HG03558 (cell line): ENCODE measurements at regions not wholly inside any gene's neighbourhood (a gene's known extent, or its start where the extent isn't known, plus 50 kb on each side); places are given as distances from the start of the nearest gene placed in this dataset.
"Not testable (repeated sequence)": the region's sequence is repeated elsewhere in the genome, so short reads cannot be mapped to it uniquely, and the experiment has no call there.

ENCODE experiments used
- ATAC-seq: cut with Tn5 transposase; IDR thresholded peaks from one replicate; pipeline ENCODE4 v1.9.1; 2021; ENCODE audit warnings: moderate number of reproducible peaks; ENCODE audit not compliant: unreplicated experiment; ENCODE audit errors: extremely low read depth

DNA sequence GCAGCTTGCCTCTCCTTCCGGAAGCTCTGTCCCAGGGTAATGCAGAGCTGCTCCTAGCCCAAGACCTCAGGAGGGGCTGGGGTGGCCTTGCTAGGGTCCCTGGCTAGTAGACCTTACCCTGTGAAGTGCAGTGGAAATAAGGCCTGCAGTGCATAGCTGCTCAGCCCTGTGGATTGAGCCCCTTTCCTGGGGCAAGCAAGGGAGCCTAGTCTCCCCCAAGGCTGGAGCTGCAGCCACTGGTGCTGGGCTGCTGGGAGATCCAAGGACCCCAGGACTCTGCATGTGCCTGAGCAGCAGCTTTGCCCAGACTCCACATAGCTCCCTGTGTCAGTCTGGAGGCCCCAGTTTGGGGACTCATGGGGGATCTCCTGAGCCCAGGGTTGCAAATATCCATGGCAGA lies 57.9 kb downstream of the FANCF start:
- ATAC-seq, result no peak

DNA sequence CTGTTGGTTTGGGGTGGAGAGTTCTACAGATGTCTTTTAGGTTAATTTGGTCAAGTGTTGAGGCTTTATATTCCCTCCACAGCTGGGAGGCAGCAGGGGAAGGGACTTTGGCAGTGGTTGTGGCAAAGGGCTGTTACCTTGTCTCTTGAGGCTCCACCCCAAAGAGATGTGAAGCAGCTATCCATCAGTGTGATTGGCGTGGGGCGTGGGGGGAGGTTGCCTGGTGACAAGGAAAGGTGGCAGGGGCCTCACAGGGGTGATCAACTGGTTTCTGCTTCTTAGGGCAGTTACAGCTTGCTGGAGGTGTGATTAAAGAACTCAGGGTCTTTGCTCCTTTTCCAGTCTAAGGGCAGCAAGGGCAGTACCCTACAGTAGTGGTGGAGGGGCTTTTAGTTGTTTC lies 59.3 kb downstream of the FANCF start:
- ATAC-seq, result no peak

DNA sequence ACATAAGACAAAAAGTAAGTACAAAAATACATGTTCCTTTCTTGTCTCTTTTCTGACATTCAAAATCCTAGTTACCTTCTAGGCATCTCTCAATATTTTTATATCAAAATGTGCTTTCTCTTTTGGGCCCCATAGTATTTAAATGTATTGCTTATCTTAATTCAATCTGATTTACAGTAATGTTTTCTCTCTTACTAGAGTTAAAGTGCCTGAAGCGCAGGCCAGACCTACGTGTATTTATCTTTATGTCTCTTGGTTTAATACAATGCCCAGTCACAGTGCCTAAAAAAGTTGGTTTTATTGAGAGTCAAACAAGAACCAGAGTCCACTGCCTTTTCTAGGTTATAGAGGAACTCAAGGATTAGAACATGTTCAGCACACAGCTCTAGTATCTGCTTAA lies 64.3 kb downstream of the FANCF start:
- no peak for ATAC-seq

DNA sequence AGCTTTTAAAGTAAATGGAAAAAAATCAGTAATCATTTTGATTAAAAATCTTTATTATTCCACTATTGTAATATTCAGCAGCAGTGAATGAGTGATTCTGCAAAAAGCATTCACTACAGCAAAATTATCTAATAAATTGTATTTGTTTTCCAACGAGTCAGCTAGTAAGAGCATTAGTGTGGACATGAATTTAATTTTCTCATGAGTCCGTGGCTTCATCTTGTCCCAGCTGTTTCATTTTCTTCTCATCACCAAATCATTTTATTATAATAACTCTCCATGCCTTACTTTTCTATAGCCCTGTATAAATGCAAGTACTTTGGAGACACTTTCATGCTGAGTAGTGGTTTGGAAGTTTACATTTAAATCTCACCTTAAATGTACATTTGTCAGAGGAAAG lies 66.2 kb downstream of the FANCF start:
- ATAC-seq, result no peak

DNA sequence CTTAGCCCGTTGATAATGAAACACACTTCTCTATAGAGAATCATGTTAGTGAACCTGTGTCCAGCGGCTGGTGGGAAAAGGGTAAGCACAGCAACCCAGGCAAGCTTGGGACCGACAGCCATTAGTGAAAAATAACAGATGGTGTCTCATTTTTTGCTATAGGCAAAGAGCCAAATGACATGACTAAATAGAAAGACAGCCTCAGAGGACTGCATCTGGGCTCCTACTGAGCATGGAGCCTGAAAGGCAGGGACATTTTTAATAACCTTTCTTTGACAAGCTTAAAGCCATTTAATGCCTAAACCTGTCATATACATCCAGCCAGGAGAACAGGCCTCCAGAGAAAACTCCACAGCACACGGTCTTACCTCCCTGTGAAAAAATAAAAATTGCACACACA lies 67.0 kb downstream of the FANCF start:
- no peak for ATAC-seq

DNA sequence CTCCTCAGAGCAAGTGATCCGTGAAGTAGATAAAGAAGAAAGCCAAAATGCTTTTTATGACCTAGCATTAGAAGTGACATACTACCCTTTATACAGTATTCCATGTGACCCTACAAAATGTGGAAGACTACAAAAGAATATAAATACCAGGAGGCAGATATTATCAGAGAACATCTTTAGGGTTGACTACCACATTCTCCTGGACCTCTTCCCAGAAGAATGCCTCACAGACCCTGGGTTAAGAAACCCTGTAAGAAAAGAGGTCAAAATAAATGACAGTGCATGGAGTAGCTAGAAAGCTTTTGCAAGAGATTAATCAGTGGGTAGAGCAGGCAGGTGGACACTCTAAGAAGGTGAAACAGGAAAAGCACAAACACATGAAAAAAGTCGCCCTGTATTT lies 69.2 kb downstream of the FANCF start:
- ATAC-seq, result no peak

DNA sequence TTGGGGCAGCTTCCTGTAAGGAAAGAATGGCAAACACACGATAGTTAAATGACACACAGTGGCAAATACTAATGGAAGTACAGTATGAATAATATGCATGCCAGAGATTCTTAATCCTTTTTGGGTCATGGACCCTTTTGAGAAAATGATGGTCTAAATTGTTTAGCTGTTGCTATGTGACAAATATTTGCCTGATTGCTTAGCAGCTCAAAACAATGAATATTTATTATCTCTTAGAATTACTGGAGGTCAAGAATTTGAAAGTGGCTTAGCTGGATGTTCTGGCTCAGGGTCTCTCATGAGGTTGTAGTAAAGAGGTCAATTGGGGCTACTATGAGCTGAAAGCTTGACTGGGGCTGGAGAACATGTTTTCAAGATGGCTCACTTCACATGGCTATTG lies 69.7 kb downstream of the FANCF start:
- ATAC-seq, result no peak

DNA sequence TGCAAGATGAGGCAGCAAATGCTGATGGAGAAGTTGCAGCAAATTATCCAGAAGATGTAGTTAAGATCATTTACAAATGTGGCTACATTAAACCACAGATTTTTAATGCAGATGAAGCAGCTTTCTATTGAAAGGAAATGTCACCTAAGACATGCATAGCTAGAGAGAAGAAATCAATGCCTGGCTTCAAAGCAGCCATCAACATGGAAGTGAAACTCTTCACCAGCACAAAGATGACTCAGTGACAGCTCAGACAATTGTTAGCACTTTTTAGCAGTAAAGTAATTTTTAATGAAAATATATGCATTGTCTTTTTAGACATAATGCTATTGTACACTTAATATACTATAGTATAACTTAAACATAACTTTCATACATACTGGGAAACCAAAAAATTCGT lies 71.4 kb downstream of the FANCF start:
- ATAC-seq, result peak; percentile 96

DNA sequence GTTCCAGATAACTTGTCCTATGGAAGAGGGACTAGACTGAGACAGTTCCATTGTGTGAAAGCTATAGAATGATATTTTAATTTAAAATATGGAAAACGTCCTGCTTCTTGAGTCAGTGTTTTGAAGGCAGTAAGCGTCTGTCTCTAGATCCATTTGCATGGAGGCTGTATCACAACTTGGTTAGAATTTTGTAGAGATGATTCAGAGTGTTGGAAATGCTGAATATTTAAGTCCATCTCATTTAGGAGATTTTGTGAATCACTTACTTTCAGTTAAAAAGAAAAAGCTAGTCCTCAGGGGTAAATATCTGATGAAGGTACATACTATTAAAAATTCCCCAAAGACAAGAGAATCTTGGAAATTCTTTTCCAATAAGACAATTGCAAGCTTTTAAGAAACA lies 72.7 kb downstream of the FANCF start:
- ATAC-seq, result no peak

DNA sequence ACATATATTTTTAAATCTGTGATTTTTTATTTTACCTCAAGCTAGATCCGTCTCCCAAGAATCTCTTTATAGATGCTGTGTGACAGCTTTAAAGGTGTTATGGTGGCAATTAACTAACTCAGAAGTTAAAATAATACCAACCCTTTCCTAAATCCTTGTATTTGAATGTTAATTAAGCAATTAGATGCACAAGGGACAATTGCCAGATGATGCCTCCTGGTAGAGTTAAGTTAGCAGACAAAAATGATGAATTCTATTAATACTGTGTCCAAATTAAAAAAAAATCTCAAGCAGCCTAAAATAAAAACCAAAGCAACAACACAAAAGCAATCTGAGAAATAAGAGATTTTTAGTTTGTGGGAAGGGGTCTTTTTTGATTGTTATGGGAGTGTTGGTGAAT lies 78.9 kb downstream of the FANCF start:
- no peak for ATAC-seq

DNA sequence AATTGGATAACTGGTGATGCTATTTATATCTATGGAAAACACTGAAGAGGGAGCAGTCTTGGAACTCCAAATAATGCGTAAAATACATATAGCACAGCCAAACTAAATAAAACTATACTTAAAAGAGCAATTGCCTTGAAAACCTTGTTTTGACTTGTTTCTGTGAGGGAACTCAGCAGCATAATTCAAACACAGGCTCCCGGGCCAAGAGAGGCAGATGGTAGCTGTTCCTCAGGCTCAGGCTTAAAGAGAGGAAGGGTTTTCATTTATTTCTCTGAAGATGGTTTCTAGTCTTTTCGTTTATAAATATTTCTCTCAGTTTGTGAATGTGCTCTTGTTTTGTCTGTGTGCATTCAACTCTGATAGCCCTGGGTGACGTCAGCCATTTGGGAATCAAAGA lies 82.4 kb downstream of the FANCF start:
- no peak for ATAC-seq

DNA sequence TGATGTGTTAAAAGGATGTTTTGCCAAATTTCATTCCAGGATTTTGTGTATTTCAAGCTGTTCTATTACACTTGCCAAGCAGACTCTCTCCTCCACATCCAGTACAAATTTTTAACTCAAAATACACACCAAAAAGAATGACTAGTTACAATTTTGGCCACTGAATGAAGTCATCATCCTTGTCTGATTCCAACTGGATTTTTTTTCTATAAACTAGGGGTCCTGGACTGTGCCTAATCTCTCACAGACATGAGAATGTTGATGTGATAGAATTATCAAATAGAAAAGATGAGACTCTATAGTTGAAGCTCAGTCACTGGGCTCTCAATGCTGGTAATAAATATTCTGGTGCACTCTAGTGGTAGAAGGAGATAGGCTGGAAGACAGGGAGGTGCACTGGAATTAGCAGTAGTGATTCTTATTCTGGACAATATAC lies 85.8 kb downstream of the FANCF start:
- ATAC-seq, result no peak

DNA sequence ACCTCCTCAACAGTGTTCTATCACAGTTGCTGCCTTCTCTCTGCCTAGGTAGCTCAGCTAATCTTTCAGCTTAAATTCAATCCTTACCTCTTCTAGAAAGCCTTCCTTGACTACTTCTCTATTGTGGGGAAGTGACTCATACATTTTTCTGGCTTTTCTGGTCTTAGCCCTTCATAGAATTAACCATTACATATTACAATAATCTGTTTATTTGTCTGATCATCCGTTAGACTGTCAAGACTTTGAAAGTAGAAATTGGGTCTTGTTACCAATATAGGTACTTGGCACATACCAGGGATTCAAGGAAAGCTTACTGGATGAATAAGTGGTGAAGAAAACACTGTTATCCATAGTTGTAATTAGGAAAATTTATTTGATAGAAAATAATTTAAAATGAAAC lies 89.6 kb downstream of the FANCF start:
- no peak for ATAC-seq

DNA sequence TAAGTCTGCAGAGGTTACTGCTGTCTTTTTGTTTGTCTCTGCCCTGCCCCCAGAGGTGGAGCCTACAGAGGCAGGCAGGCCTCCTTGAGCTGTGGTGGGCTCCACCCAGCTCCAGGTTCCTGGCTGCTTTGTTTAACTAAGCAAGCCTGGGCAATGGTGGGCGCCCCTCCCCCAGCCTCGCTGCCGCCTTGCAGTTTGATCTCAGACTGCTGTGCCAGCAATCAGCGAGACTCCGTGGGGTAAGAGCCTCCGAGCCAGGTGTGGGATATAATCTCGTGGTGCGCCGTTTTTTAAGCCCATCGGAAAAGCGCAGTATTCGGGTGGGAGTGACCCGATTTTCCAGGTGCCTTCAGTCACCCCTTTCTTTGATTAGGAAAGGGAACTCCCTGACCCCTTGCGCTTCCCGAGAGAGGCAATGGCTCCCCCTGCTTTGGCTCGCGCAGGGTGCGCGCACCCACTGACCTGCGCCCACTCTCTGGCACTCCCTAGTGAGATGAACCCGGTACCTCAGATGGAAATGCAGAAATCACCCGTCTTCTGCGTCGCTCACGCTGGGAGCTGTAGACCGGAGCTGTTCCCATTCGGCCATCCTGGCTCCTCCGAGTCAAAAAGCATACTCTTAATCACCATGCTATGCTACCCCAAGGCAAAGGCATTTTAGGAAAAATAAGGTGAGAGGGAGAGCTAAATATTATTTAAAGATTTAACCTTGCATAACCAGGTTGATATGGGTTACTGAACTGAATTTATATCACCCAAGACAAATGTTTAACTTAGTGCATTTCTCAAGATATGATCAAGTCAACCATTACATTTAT lies 96.8 kb downstream of the FANCF start:
- ATAC-seq, result not testable (repeated sequence)

DNA sequence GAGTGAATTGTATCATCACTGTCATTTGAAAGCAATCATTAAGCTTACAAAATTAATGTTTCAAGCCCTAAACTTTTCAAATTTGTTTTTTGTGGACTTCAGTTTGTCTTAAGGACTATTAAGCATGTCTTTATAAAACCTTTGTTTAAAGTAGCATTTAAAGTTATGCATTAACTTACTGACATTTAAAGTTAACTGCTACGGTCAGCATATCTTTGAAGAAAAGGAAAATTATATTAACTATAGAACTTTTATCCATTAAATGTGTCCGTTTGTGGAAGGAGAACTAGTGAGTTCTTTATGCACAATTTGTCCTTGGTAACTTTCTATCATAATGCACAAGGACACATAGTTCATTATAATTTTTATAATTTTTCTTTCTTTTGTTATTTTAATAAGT lies 103.4 kb downstream of the FANCF start:
- ATAC-seq, result no peak

DNA sequence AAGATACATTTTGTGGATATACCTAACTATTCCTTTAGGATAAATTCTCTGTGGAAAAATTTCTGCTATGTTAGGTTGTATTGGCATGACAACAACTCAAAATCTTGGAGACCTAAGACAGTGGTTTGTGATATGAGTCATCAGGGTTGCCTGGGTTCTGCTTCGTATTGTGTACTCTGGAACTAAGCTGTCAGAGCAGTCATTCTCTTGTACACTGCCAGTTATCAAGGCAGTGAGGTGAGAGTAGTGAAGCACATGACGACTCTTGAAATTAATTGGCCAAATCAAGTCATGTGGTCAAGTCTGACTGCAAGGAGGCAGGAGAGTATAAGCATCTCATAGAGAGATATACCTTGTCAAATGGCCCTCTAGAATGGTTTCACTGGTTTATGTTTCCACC lies 104.4 kb downstream of the FANCF start:
- peak; percentile 72 for ATAC-seq

DNA sequence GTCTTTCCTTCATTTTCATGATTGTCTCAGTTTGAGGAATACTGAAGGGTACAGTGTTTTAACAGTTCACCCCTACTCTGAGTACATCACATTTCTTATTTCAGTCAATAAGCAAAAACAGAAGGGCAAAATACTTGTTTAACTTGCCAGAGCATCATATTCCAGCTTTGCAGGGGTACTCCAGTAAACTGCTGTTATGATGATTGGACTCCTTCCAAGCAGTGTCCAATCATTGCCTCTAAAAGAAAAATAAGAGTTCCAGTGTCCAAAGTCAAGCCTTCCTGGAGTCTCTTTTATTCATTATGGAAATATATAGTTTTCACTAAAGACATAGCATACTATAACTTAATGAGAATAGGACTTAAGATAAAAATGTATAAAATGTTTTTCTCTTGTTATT lies 105.1 kb downstream of the FANCF start:
- no peak for ATAC-seq

DNA sequence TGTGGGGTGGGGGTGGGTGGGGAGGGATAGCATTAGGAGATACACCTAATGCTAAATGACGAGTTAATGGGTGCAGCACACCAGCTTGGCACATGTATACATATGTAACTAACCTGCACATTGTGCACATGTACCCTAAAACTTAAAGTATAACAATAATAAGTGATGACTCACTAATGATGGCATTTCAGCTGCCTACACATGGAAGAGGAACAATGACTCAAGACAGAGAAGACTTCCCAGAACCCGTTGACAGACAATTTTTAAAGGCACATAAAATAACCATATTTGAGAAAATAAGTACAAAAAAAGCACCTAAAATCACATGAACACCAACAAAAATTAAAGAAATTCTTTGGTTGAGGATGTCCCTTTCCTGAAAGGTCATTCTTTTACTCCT lies 107.3 kb downstream of the FANCF start:
- ATAC-seq, result not testable (repeated sequence)

DNA sequence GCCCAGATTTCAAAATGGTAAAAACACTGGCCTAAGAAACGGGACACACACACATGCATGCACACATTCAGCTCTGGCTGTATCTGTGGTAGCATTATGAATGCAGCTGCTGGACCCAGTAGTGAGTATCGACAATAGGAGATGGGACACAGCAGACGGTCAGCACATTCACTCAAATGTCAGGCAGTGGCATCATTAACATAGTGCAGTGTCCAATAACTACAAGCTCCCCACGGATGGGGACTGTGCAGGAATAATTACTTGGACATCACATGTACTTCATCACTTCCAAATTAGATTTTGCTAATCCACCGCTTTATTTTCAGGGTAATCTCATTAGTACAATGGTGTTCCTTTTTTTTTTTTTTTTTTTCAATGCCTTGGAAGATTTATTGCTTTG lies 109.5 kb downstream of the FANCF start:
- no peak for ATAC-seq

DNA sequence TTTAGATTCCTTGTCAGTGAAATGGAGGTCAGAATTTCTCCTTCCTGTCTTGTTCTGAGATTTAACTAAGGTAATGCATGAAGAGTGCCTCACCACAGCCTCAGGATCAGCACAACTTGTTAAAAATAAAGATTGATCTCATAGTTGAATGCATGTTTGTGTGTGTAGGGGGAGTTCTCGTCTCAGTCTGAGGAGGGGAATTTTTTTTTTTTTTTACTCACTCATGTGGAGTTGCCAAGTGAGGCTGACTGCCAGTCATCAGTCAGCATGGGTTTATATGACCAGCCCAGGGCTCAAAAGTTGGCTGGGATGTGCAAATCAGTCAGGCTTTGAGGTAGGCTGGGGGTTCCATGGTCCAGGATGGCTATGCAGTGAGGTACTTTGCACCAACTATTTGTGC lies 113.2 kb downstream of the FANCF start:
- no peak for ATAC-seq

DNA sequence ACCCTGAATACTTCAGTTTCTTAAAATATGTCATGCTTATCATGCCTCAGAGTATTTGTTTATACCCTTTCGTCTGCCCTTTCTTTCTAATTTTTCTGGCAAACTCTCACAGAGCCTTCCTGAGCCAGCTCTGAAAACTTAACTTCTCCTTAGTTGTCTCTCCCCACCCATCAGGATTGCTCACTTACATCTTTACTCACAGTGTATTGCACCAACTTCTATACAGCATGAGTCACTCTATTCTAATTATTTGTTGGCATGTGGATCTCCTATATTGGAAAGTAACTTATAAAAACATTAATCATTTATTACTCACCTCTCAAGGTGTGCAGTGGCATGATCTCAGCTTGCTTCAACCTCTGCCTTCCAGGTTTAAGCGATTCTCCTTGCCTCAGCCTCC lies 114.9 kb downstream of the FANCF start:
- ATAC-seq, result no peak

DNA sequence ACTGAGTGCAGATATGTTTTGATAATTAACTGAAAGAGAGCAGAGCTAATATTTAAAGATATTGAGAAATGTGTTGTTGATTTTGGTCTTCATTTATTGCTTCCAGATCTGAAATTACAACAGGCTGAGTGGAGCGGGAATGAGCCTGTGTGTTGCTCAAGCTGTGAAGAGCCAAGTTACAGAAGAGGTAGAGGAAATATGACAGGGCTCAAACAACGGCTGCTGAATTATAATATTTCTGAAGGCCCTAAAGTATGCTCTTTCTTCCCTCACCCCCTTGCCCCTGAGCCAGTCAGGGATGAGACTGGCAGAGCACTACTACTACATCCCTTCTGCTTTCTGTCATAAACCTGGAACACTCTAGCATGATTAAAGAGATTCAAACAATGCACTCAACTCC lies 115.6 kb downstream of the FANCF start:
- ATAC-seq, result no peak

DNA sequence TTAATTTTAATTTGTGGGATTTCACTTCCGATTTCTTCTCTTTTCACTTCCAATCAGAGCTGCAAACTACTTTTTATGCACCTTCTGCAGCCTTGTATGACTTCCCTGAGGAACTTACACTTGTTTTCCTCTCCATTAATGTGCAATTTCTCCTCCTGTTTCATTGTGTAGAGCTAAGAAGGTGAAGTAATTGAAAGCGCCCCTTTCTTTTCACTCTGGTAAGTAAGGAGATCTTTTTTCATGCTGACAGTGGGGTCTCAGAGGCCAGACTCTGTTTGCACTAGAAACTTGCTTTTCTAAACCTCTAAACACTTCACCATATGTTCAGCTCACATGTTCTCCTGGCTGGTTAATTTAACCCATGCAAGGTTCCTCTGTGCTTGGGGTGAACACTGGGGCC lies 117.0 kb downstream of the FANCF start:
- ATAC-seq, result no peak
